GM12872 (cell line): ENCODE measurements at regions not wholly inside any gene's neighbourhood (a gene's known extent, or its start where the extent isn't known, plus 50 kb on each side); places are given as distances from the start of the nearest gene placed in this dataset.

Source experiments
- CTCF ChIP-seq: IDR thresholded peaks from 3 replicates; pipeline ENCODE4 v1.5.1; 2011; ENCODE audit warnings: low read depth, mild to moderate bottlenecking, low read length, moderate library complexity; ENCODE audit not compliant: insufficient read depth

GRCh38 chr4:24126776-24127175, 236.9 kb upstream of the PPARGC1A start:
- TF ChIP-seq CTCF, result no peak

GRCh38 chr4:24121395-24122175, 231.7 kb upstream of the PPARGC1A start:
- no peak for TF ChIP-seq CTCF

GRCh38 chr4:24117975-24118374, 228.1 kb upstream of the PPARGC1A start:
- TF ChIP-seq CTCF, result no peak

- TF ChIP-seq CTCF, result no peak
These were observed 226.3 kb upstream of the PPARGC1A start for GRCh38 chr4:24116107-24116506.

- no peak for TF ChIP-seq CTCF
These were observed 225.2 kb upstream of the PPARGC1A start for GRCh38 chr4:24114919-24115500.

- no peak for TF ChIP-seq CTCF
These were observed 224.6 kb upstream of the PPARGC1A start for GRCh38 chr4:24114444-24114843.

- no peak for TF ChIP-seq CTCF
These were observed 222.6 kb upstream of the PPARGC1A start for GRCh38 chr4:24112466-24112865.
